ENCODE measurements at regions not wholly inside any gene's neighbourhood (a gene's known extent, or its start where the extent isn't known, plus 50 kb on each side); places are given as distances from the start of the nearest gene placed in this dataset.

GRCh38 chr6:143594647-143595046, 83.1 kb upstream of the PHACTR2 start:
- peak; percentile 7 for DNase-seq

DNA sequence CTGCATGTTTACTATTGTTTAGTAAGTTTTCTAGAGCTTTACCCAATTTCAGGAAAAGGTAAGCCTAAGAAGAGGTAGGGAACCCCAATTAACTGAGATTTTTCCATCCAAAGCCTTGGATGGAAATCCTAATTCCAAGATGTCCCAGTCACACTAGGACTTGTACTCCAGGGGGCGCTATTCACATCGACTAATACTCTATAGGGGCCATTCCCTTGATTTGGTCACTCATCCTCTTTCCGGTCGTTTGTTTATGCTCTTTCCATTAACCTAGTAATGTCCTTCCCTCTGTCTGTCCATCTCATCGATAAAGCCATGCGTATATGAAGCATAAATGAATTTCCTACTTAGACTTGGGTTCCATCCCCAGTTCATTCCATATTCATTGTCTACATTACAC, 80.8 kb upstream of the FUCA2 start:
- no peak for DNase-seq

- no peak for DNase-seq
Observed at GRCh38 chr6:143591441-143591840, 79.9 kb upstream of the FUCA2 start.

GRCh38 chr6:143589162-143589561, 77.6 kb upstream of the FUCA2 start:
- DNase-seq: no peak

- DNase-seq: no peak
Observed at GRCh38 chr6:143586557-143586956, 75.0 kb upstream of the FUCA2 start.

DNA sequence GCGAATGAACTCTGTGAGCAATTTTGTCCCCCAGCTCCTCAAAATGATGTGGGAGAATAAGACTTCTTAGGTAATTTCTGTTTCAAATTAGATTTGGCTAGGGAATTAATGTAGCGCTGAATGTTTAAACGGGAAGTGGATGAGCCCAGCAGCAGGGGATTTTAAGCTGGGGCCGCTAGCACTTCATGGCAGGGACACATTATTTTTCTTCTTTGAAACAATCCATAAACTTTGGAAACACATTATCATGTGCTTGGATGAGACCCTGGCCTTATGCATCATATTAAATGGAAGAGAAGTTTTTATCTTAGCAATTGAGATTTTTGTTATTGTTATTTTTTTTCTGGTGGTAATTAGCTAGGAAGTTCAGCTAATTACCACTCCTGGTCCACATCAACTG, 74.2 kb upstream of the FUCA2 start:
- DNase-seq: no peak

DNA sequence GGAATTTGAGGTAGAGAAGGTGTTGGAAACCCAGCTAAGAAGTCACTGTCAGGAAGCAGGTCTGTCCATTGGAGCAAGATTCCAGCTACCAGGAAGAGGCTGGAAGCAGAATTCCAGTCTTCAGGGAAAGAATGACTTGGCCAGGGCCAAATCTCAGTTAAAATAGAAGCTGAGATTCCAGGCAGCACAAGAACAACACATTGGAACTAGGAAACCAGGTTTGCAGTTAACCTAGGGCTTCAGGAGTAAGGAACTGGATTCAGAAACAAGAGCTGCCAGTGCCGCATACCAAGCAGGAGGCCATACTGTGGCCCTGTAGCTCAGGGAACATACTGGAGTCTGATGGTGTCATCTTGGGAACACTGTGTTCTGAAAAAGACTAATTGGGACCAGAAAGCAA, 73.7 kb upstream of the FUCA2 start:
- no peak for DNase-seq

DNA sequence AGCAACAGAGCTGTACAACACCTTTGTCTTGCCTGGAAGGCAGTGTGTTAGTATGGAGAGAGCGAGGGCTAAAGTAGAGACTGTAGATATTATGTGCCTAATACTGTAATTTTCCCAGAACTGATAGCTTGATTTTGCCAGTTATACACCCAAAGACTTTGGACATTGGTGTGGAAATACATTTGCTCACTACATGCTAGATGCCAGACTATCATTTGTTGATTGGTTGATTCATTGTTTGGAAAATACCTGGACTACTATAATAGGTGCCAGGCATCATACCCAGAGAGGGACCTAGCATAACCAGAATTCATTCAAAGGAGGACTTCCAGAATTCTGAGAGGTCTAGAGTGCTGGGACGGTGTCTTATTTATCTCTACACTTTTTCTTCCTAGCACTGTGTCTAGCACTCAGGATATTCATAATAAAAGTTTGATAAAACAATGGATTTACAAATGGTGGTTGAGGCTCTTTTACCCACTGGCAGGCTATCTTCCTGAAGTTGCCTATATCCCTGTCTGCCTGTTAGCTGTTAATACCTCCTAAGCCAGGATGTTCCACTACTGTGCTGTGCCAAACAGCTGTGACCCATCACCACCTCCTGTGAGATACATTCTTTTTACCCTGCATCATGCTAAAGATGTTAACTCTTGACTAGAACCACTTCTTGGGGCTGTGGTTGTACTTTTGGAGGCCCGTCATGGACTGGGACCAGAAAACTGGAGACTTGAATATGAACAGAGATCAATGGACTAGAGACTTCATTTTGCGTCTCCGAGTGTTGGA, 72.2 kb upstream of the FUCA2 start:
- DNase-seq: no peak

DNA sequence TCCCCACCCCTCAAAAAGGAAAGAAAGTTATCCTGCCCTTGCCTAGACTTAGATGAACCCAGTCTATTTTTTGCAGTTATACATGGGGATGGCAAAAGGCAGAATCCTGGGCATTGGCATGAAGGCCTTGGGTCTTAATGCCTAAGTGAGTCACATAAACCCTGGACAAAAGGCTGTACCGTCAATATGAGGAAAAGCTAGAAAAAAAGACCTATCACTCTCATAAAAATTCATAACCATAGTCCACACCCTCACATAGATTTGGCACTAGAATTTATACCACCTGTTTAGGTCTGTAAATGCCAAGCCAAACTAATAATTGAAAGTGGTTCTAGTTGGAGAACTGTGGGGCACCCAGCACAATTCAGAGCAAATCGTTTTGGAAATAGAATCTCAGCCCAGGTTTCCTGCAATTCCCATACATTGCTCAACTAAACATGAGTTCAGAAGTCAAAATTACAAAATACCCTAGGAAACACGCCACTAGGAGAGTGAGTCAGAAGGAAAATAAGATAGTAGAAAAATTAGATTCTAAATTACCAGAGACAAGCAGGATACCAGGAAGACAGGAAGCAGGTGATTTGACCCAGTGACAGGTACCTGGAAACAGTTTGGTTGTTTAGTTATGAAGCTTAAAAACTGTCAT, 70.4 kb upstream of the FUCA2 start:
- DNase-seq: no peak

- no peak for DNase-seq
Observed at GRCh38 chr6:143579703-143580102, 68.2 kb upstream of the FUCA2 start.

GRCh38 chr6:143578054-143578453, 66.5 kb upstream of the FUCA2 start:
- no peak for DNase-seq

DNA sequence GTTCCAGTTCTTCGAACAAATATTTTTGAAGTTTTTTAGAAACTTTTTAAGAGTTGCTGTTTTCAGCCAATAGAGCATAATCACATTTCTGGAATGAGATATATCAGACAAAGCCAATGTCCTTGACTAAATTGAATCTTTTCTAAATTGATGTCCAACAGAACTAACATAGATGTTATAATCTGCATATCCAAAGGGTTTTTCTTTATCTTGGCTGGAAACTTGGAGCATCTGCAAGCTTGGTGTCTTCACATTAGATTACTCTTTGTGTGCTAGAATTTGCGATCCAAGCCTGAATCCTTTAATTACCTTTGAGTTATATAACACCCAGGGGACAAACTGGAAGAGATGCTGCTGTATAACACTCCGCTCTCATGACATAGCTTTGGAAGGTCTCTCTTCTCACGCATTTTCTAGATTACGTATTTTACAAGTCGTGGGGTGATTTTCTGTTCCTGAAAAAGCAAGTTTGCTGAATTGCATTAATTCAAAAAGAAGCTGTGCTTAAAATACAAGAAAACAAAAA, 64.4 kb upstream of the FUCA2 start:
- DNase-seq: no peak

- peak; percentile 51 for DNase-seq
Observed at GRCh38 chr6:143575440-143575839, 63.9 kb upstream of the FUCA2 start.

- DNase-seq: no peak
Observed at GRCh38 chr6:143570147-143570853, 58.8 kb upstream of the FUCA2 start.

DNA sequence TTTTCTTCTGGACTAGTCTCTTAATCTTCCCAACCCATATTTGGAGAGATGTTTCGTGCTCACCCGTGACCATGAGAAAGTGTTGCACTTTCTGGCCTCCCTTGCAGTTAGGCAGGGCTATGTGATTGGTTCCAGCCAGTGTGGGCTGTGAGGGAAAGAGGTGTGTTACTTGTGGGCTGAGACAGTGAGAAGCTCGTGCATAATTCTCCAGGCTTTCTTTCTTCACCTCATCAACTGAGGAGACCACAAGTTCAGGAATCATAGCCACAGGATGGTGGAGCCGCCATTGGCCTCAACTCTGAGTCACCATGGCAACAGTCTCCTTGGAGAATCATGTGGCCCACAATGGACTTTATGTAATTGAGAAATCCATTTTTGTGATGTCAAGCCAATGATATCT, 57.5 kb upstream of the FUCA2 start:
- no peak for DNase-seq

GRCh38 chr6:143564484-143565017, 53.0 kb upstream of the FUCA2 start:
- DNase-seq: no peak

DNA sequence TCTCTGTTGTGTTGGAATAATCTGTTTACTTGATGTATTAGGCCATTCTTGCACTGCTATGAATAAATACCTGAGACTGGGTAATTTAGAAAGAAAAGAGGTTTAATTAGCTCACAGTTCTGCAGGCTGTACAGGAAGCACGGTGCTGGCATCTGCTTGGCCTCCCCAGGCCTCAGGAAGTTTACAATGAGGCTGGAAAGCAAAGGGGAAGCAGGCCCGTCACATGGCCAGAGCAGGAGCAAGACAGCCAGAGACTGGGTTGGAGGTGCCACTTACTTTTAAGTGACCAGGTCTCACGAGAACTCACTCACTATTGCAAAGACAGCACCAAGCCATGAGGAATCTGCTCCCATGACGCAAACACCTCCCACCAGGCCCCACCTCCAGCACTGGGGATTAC, 50.6 kb upstream of the FUCA2 start:
- DNase-seq: no peak
